Fibroblast of mammary gland (primary cell): ENCODE measurements at regions not wholly inside any gene's neighbourhood (a gene's known extent, or its start where the extent isn't known, plus 50 kb on each side); places are given as distances from the start of the nearest gene placed in this dataset.

Experiments used
- DNase-seq: peaks from one replicate; pipeline ENCODE4 v3.0.0-alpha.2; 2010; ENCODE audit warnings: low read depth
- H3K4me3 ChIP-seq: 2 replicates; pipeline ENCODE4 v1.5.1; 2011; ENCODE audit warnings: low read depth, mild to moderate bottlenecking, low read length, moderate library complexity; ENCODE audit not compliant: control insufficient read depth
- TF ChIP-seq, protein P1 (sequence below): conservative IDR thresholded peaks from 2 replicates; pipeline ENCODE4 v1.5.1; 2011; ENCODE audit warnings: low read depth, low read length, inconsistent platforms; ENCODE audit not compliant: control insufficient read depth, insufficient read depth

GRCh38 chrX:39288592-39288991 lies 487.3 kb downstream of the MID1IP1 start:
- TF ChIP-seq, protein P1, sequence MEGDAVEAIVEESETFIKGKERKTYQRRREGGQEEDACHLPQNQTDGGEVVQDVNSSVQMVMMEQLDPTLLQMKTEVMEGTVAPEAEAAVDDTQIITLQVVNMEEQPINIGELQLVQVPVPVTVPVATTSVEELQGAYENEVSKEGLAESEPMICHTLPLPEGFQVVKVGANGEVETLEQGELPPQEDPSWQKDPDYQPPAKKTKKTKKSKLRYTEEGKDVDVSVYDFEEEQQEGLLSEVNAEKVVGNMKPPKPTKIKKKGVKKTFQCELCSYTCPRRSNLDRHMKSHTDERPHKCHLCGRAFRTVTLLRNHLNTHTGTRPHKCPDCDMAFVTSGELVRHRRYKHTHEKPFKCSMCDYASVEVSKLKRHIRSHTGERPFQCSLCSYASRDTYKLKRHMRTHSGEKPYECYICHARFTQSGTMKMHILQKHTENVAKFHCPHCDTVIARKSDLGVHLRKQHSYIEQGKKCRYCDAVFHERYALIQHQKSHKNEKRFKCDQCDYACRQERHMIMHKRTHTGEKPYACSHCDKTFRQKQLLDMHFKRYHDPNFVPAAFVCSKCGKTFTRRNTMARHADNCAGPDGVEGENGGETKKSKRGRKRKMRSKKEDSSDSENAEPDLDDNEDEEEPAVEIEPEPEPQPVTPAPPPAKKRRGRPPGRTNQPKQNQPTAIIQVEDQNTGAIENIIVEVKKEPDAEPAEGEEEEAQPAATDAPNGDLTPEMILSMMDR, result no peak
- no peak for DNase-seq
- H3K4me3 ChIP-seq, result no peak overlapping the region

DNA sequence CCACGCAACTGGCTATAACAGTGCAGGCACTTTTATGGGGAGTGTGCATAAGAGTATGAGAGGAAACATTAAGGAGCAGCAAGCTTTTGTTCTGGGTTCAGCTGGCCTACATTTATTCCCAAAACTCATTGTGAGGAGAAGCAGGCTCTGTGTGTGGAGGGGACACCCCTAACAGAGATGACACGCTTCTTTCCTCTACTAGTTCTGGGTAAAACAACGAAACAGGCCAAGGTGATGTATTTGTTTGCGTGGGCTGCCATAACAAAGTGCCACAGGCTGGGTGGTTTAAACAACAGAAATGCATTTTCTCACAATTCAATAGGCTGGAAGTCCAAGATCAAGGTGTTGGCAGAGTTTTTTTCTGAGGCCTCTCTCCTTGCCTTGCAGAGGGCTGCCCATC lies 488.6 kb downstream of the MID1IP1 start:
- no peak for DNase-seq
- TF ChIP-seq, protein P1, result no peak
- no peak overlapping the region for H3K4me3 ChIP-seq

DNA sequence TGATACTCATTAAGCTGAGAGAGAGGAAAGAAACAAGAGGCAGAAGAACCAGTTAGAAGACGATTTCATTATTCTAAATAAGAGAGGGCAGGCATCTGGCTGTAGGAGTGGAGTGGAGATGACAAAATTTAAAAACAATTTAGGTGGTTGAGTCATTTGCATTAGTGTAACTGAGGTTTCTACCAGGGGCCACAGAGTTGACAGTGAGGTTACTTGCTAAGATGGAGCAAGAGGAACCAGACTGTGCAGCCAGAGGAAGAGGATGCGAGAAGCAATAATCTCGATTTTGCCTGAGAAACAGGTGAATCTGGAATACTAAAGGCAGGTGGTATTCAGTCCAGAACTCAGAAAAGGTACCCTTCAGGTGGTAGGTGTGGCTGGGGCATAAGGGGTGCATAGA lies 491.9 kb downstream of the MID1IP1 start:
- DNase-seq, result no peak
- TF ChIP-seq, protein P1, result no peak

DNA sequence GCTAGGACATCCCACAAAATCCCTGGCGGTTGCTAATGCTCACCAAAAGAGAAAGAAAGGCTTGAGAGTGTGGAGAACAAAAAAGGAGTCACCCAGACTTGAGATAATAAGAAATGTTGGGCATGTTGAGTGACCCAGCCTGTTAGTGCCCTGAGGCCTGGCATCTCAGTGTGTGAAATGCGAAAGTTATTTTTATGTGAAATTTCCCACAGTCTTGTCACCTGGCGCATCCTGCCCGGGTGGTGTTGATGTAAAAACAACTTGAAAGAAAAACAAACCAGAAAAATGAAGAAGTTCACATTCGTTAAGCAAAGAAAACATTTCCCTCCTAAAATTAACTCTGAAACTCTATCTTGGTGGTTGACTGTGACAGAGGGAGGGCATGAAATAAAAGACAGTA lies 495.2 kb downstream of the MID1IP1 start:
- no peak overlapping the region for H3K4me3 ChIP-seq

More for the DNA sequence above, 491.9 kb downstream of the MID1IP1 start:
- no peak overlapping the region for H3K4me3 ChIP-seq

GRCh38 chrX:39298821-39299220 lies 497.6 kb downstream of the MID1IP1 start:
- no peak for DNase-seq
- no peak overlapping the region for H3K4me3 ChIP-seq
- TF ChIP-seq, protein P1, result no peak

More for the DNA sequence above, 495.2 kb downstream of the MID1IP1 start:
- no peak for DNase-seq
- TF ChIP-seq, protein P1, result no peak

DNA sequence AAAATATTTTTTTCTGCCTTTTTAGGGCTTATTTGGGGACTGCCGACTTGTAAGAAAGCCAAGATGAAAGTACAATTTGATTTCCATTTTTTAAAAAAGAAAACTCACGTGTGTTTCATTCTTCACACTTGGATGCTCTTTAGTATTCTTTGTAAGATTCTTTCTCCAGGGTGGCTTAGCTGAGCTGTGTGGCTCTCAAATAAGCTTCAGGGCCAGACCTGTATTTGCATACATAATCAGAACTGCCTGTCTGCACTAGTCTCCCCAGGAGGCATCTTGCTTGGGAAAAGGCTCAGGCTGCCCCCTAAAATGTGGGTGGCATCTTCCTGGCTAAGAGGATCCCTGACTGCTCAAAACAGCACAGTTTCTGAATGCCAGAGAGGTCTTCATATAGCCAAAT lies 498.4 kb downstream of the MID1IP1 start:
- no peak overlapping the region for H3K4me3 ChIP-seq
- no peak for DNase-seq
- TF ChIP-seq, protein P1, result no peak

DNA sequence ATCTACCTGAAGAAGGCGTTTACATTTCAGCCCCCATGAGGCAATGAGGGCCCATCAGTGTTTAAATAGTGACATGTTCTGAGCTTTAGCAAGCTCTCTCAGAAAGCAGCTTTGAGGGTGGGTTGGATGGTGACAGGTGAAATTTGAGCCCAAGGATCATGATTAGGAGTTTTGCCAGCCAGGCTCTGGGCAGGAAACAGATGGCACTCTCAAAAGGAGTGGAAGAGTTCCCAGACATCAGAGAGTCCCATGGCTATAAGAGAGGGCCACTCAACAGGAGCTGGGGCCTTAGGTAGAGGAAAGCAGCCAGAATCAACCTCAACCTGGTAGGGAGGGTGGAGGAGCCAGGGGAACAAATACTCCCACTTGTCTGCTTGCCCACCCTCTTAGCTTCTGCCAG lies 499.8 kb downstream of the MID1IP1 start:
- DNase-seq, result no peak
- TF ChIP-seq, protein P1, result no peak
- no peak overlapping the region for H3K4me3 ChIP-seq
